DMS114 treated with DMSO at 0.1 percent for 48 hours (cell line): ENCODE measurements at regions not wholly inside any gene's neighbourhood (a gene's known extent, or its start where the extent isn't known, plus 50 kb on each side); places are given as distances from the start of the nearest gene placed in this dataset.

Experiments
- DNase-seq: peaks from one replicate; lab custom pipeline; 2025; ENCODE audit not compliant: unreplicated experiment; lab: John Stamatoyannopoulos, UW

DNA sequence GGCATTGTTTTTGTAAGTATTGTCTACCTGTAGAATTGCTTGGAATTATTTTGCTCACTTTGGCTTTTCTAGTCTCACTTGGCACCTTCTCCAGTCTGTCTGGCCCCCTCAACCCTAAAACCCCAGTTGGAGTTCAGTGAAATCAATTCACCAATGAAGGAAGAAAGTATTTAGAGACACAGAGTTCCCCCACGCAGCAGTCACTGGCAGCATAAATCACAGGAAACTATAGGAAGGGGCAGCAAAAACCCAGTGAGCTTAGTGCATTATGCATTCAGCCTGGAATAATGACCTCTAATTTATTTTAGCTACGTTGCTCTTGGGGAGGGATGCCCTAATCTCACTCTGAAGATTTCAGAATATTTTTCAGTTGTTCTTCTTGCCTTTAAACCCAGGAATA, 204.7 kb upstream of the BLID start:
- no peak for DNase-seq

DNA sequence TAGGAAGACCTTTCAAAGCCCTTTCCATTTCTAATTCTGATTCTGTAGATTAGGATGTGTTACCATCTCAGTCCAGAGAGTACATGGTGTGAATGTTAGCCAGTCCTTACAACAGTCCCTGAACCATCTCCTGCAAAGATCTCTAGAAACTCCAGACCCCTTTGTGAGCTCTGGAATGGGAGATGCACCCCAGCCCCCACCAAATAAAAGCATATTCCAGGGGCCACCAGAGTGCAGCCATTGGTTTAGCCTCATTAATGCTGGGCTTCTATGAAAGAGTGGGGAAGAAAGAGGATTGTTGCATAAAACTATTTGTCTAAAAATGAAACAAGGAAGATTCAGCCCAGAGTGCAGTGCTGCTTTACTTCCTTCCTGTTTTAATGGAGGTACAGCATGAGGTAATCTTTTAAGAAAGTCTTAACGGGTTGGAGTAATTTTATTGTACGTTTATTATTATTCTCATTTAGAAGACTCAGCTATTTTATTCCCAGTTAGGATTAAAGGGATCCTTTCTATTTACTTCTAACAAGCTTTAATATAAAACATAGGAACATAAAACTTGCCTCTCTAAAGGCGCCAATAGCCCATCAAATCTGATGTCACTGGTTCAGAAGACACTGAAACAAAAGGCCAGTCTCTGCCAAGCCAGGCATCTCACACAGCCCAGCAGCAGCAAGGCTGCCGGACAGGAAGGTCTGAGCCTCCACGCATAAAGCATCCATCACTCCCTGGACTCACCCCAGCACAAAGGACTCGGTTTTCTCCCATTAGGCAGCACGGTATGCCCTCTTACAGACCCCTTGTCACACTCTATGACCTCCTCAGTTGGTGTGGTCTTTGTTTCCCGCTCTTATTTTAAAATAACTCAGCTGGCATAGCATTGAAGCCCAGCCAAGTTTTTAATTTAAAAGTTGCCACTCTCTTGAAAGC, 203.9 kb upstream of the BLID start:
- DNase-seq, result no peak

DNA sequence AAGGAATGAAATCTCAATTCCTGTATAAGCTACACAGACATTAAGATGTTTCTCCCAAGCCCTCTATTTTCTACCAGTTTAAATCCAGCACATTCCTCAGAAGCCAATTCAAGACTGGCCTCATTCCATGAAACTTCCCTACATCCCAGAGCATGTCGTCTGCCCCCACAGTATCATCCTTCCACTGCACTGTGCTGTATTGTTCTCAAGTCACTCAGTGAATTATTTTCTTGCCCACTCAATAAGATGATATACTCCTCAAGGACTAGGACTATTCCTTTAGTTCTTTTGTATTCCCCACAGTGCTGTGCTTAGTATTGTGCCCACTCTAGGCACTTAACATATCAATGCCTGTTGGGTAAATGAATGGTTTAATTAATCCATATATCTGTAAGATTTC, 203.1 kb upstream of the BLID start:
- DNase-seq, result no peak

DNA sequence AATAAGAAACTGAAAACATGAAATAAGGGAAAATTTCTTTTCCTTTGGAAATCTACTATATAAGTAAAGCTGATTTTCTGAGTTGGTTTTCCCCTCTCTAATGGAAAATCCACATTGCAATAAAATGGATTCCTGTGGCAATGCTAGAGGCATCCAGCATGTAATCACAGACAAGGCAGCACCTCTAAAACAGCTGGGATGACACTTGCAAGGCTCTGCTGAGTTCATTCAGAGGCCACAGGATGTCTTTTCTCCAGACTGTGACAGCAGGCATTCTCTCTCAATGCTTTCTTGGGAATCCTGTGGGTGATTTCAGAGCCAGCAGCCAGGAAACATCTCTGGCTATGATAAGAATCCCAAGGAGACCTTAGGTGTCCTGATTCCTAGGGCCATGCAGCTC, 201.3 kb upstream of the BLID start:
- DNase-seq, result no peak

DNA sequence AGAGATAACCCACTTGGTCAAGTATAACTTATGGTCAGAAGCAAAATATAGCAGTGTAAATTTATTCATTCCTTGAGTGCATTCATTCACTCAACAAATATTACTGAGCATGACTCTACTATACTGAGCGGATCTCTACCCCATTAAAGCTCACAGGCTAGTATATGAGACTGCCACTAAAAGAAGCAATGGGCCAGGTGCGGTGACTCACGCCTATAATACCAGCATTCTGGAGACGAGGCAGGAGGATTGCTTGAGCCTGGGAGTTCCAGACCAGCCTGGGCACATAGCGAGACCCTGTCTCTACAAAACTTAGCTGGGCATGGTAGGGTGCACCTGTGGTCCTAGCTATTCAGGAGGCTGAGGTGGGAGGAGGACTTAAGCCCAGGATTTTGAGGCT, 197.6 kb upstream of the BLID start:
- DNase-seq, result no peak

DNA sequence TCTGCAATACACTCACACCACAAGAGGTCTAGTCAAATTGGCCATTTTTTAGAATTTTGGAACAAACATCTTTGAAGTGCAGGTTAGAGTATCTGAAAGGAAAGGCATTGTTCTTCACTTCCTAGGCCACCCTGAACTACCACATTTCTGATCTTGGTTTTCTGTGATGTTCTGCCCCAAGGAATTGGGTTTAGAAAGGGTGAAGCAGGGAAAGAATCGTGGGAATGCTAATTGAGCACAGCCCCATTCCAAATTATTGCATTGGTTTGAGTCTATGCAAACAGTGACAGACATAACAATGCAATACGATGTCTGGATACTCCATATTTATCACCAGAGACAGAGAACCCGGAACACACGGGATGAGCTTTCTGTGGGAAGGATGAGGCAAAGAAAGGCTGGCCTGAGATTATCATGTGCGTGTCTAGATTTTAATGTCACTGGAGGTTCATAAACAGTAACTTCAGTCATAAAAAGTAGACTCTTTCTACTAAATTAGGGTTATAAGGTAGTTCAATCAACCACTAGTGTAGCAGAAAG, 195.3 kb upstream of the BLID start:
- DNase-seq, result no peak

DNA sequence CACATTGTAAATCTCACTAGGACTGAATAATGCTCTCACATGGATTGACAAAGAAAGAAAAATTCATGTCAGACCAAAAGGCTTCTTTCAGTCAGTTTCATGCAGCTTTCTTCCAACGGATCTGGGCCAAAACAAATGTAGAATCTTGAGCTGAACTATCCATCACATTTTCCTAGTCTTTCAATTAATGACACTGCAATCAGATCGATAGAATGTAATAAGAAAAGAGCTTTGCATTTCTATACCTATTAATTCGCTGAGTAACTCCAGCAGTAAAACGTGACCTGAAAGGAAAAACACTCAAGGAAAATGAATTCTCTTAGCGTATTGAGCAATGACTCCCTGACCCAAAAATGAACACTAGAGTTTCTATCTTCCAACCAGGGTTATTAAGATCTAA, 194.8 kb upstream of the BLID start:
- no peak for DNase-seq

DNA sequence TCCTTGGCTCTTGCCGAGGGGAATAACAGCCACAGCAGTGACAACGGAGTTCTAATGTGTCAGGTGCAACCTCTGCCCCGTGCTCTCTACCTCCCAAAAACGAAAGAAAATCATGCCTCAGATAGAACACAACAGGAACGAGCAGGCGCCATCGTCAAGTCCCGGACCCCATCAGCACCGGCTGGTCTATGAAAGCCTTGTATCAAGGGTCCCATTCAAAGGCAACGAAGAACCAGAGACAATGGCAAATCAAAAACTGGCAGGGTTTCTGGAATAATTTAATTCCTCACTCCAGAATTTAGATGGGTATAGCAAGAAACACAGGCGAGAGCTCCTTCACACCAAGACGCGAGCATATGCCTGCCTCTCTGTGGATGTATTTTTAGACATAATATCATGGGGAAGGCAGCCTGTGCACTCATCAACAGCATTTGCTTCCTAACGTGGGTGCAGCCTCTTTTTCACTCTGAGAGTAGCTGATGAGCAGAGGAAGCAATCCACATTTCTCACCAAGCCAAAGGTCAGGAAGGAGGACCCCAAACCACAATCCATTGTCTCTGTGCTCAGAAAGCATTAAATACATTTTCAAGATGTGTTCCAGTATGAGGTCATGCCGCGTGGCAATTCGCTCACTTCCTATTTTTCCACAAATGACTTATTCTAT, 193.4 kb upstream of the BLID start:
- no peak for DNase-seq

DNA sequence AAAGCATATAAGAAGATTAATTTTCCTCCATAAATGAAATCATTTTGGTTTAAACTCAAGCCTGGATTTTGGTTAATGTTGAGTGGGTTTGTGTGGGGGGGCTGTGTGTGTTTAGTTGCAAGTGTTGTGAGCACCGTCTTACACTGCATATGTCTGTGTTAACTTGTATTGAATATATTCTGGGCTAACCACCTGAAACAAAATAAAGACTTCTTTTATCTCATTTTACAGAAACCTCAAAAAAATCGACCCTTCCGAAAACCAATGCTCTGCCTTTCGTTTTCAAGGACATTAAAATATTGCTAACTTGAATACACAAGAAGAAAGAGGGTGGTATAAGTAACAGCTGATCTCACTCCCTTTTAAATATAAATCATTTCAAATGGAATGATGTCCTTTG, 192.2 kb upstream of the BLID start:
- no peak for DNase-seq

DNA sequence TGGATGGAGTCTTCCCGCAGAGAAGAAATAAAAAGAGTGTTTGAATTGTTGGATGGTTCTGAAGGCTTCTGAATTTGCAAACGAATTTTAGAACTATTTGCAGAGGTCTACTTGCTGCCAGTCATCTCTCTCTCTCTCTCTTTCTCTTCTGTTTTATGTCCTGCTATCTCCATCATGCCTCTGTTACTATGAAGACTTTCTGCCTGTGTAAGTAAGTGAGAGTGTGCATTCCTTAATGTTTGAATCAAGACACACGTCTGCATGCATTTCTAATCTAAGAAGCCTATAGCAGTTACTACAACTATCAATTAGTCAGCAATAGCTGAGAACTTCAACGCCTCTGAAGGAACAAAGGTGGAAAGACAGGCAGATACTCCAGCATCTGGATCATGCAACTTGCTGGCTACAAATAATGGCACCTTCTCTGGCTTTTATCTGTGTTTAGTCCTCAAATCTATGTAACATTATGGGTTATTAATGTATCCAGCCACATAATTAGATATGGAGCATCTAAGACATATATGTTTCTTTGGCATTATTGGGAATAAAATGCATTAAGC, 191.5 kb upstream of the BLID start:
- no peak for DNase-seq

DNA sequence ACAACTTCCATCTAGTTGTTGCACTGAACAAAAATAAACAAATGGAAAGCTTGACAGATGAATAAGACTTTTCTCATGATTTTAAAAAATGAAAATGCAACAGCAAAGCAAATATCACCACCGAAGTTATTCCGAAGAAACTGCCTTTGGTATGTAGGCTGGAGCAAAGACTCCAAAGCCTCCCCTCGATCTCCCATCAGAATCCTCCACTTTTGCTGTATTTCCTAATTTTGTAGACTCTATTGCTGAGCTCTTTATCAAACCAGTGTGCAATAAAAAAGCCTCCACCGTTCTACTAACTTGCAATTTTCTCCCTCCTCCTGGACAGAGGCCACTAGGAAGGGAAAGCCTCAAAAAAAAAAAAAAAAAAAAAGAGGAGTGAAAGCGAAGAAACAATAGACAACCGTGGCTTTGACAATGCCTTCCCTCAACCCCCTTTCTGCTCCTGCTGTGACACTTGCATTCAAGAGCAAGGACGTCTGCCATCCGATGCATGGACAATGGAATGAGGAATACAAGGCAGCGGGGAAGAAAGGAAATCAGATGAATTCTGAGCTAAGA, 190.9 kb upstream of the BLID start:
- DNase-seq, result no peak

DNA sequence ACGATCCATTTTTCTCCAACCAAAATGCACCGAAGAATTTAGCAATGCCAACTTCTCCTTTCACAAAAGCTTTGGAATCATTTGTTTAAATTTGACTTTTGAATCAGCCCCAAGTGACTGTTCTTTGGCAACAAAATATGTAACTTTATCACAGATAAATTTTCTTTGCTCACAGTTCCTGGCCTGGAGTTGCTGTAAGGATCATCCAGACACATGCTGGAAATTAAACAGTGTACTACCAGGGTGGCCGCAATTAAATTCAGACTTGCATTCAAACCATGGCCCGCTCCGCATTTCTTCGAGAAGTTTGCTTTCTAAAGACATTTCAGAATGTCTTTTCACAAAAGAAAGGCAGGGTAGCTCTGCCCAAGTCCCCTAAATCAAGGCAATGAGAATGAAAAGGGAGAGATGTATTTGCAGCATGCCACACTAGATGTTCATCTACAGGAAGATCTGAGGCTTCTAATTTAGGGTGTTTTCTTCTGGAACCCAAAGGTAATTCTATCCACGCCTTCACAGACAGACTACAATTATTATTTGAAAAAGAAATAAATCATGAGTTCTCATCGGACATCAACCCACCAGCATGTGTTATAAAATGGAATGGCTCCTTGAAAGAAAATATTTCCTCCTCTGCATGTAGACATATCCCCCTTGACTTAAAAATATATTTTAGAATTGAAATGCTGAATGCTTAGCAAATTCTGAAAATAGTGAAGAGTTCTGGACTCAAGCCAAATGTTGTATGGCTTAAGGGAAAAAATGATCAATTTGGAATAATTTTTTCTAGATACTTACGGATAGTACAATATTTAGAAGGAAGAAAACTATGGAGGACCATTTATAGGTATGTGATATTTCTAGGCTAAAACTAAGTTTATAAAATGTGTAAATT, 189.7 kb upstream of the BLID start:
- no peak for DNase-seq

DNA sequence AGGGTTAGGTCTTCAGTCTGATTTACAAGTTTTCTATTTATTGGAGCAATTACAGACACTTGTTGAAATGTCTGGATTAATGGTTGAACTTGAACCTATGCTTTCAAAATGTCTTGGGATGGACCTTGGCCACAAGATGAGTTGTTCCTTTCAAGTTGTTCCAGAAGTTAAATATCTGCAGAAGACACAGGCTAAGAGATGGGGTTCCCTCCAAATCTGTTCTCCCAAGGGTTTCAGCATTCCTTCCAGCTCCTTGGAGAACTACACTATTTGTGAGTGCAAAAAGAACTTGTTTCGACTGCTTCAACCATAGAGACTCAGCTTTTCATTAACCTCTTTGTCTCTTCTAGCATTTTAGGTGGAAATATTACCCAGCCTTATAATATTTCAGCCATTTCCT, 189.0 kb upstream of the BLID start:
- no peak for DNase-seq

DNA sequence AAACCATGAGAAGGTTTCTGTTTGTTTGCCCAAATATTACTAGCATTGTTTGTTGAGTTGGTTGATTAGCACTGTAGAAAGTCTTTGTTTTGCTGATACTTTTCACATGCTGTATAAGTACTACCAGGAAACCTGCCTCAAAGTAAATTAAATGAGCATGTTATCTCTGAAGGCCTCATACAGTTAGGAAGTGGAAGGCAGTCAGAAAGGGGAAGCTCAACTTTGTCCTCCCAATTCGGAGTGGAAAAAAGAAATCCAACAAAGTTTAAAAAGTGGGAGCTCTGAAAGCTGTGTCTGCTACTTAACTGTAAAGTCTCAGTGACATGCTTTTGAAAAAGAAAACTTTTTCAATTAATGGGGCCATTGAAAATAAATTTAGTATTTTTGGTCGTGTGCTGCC, 188.3 kb upstream of the BLID start:
- DNase-seq, result no peak

DNA sequence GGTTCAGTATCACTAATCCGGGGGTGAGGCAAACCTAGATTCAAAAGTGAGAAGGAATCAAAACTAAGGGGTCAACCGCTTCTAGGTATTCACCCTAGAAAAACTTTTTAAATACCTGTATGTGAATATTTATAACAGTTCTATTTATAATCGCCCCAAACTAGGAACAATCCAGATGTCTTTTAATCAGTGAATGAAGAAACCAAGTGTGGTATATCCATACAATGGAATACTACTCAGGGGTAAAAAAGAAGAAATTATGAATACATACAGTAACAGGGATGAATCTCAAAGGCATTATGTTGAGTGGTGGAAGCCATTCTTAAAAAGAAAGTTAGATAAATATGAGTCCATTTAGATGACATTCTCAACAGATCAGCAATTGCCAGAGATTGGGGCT, 178.0 kb upstream of the BLID start:
- no peak for DNase-seq

DNA sequence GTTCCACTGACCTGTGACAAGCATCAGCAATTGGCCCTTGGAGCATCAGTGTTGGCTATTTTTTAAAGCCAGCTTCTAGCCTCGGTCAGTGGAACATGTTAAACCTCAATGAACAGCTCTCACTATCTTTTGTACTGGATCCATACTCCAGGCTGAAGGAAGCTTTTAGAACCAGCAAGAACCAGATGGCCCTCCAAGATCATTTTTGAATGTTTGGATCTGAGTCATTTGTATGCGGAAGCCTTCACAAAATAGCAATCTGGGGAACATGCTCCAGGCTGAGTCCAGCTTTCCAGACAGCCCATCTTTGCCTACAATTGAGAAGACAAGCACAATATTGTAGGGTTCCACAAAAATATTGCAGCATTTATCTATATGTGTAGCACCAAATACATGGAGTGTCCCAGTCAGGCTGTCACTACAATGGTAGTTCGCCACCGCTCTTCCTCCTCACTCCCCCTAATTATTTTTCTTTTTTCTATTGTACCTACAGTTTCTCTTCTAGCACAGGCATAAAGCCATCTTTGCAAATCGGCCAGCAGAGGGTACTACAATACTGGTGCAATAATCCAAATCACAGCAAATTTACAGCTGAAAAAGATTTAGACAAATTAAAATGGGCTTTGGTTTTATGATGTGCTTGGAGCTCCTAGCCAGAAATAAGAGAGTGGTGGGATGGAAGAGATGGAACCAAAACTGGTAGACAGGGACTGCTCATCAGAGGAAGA, 177.4 kb upstream of the BLID start:
- DNase-seq, result no peak

DNA sequence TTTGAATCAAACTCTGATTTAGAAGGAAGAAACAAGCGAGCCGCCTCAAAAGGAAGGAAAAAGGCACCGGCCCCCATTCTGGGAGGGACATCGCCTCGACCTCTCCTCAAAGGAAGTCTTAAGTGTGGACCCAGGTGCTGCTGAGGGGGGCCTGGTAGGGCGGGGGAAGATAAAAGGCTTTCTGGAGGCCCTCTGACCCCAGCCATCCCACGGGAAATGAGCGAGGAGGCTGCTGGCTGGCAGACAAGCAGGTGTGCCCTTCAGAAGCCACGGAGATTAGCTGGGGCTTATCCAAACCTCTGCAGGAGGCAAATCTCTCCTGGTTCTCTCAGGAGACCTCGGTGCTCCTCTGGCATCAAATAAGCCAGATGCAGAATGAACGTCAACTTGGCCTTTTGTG, 171.4 kb upstream of the BLID start:
- DNase-seq, result no peak

DNA sequence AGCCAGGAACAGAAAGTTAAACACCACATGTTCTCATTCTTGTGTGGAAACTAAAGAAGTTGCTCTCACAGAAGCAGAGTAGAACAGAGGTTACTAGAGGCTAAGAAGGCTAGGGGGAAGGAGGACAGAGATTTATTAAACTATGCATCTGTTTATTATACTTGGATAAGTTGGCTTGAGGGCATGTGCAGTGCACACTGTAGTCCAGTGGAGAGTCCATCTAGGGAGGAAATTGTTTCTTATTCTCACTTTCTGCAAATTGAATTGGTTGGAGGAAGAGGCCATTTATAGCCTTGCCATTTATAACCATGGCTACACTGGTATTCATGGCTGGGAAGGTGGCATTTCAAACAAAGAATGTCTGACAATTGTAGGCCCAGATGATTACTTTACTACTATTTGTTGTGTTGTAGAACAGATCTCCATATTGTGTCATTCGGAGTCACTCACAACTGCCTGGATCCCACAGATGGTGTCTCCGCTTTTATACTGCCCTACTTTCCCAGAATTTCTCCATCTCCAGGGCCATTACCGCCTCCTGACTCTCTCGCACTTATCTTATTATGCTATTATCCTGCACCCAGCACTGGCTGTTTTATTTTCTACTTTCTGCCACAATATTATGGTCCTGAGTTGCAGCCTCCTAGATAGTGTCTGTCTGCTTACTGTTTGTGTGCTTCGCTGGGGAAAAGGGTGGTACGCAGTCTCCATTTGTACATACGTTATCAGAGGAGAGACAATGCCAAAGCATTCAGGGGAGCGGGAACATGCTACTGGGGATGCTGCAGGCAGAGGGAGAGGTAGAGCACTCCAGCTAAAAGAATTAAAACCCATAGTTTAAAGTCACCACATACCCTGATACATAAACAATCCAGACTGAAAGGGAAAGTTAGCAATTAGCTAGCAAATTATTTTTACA, 169.3 kb upstream of the BLID start:
- no peak for DNase-seq

DNA sequence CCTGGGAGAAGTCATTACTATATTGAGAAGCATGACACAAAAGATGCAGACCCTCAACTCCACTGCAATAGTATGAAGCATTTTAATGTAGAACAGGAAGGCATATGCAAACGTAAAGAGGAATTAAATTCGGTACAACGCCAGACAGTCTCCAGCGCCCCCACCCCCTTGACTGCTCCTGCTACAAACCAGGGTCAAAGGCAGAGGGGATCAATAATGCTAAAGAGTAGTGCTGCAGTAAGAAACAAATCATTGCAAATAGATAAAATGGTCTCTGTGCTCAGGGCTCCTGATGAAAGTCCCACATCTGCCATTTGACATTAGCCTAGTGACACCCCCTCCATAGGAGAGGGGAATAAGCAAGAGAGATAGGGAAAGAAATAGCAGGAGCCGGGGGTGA, 164.9 kb upstream of the BLID start:
- no peak for DNase-seq
